ENCODE measurements at regions not wholly inside any gene's neighbourhood (a gene's known extent, or its start where the extent isn't known, plus 50 kb on each side); places are given as distances from the start of the nearest gene placed in this dataset.

GRCh38 chr5:2173151-2173834, 290.6 kb upstream of the IRX4 start:
- no peak overlapping the region for H3K27ac ChIP-seq (ENCODE audit: insufficient read depth, low read depth, low read length)
- H3K27me3 ChIP-seq (ENCODE audit: control insufficient read depth in 2 of 2, insufficient read depth in 2 of 2, low read length in 2 of 2): no peaks in the 10 kb centered on the region
- FAIRE-seq: no peak
- dilution Hi-C loops (cut with MboI; ENCODE audit: extremely low pct_ligation_motif_present, low sequenced_read_pairs): no loop called here
- no peaks in the 10 kb centered on the region for H3K9me3 ChIP-seq (replicated peaks; ENCODE audit: control insufficient read depth, insufficient read depth, low read length)
- no peak overlapping the region for H3K9ac ChIP-seq (replicated peaks; ENCODE audit: extremely low read depth, insufficient read depth, low read length)
- intact Hi-C loops (cut with micrococcal nuclease): no loop called here
- H3K79me2 ChIP-seq (ENCODE audit: control insufficient read depth, insufficient read depth, low read length): no peaks in the 10 kb centered on the region
- no peak overlapping the region for H2AFZ ChIP-seq (ENCODE audit: low read depth, low read length)
- no peaks in the 10 kb centered on the region for H3K9me1 ChIP-seq (replicated peaks; ENCODE audit: control insufficient read depth, extremely low read depth, insufficient read depth, low read length)
- CTCF ChIA-PET: no interaction called here
- no peaks in the 10 kb centered on the region for H3K36me3 ChIP-seq (ENCODE audit: control insufficient read depth in 2 of 2, extremely low read depth in 1 of 2, insufficient read depth in 2 of 2, low read length in 2 of 2)
- no peak for TF ChIP-seq GATA2 (IDR thresholded peaks at IDR 0.05; ENCODE audit: insufficient read depth, insufficient read length, low read depth, low read length)
- H4K20me1 ChIP-seq (replicated peaks; ENCODE audit: control insufficient read depth, extremely low read depth, insufficient read depth, low read length): no peaks in the 10 kb centered on the region
- H3K4me1 ChIP-seq (ENCODE audit: control insufficient read depth, extremely low read depth, insufficient read depth, low read length): no peaks in the 10 kb centered on the region
- H3K4me3 ChIP-seq (replicated peaks in 1 of 3; ENCODE audit: insufficient read depth in 1 of 3, low read depth in 1 of 3, low read length in 3 of 3): no peak overlapping the region
- no TSS peak for BruUV-seq (replicated peaks)
- no peak for DNase-seq (ENCODE audit: low read depth, low spot score)
- no peak overlapping the region for H3K4me2 ChIP-seq (ENCODE audit: insufficient read depth, low read length)
- POLR2A ChIA-PET: no interaction called here

- FAIRE-seq: no peak
- Histone ChIP-seq H3K4me3 (replicated peaks in 1 of 3; ENCODE audit: insufficient read depth in 1 of 3, low read depth in 1 of 3, low read length in 3 of 3) (no peak overlapping the region), H2AFZ (ENCODE audit: low read depth, low read length) (no peak overlapping the region), H3K9me1 (replicated peaks; ENCODE audit: control insufficient read depth, extremely low read depth, insufficient read depth, low read length) (no peaks in the 10 kb centered on the region), H3K4me2 (ENCODE audit: insufficient read depth, low read length) (no peak overlapping the region), H3K9ac (replicated peaks; ENCODE audit: extremely low read depth, insufficient read depth, low read length) (no peak overlapping the region), H3K79me2 (ENCODE audit: control insufficient read depth, insufficient read depth, low read length) (no peaks in the 10 kb centered on the region), H3K9me3 (replicated peaks; ENCODE audit: control insufficient read depth, insufficient read depth, low read length) (no peaks in the 10 kb centered on the region), H4K20me1 (replicated peaks; ENCODE audit: control insufficient read depth, extremely low read depth, insufficient read depth, low read length) (no peaks in the 10 kb centered on the region), H3K4me1 (ENCODE audit: control insufficient read depth, extremely low read depth, insufficient read depth, low read length) (no peaks in the 10 kb centered on the region), H3K27me3 (ENCODE audit: control insufficient read depth in 2 of 2, insufficient read depth in 2 of 2, low read length in 2 of 2) (no peaks in the 10 kb centered on the region), H3K36me3 (ENCODE audit: control insufficient read depth in 2 of 2, extremely low read depth in 1 of 2, insufficient read depth in 2 of 2, low read length in 2 of 2) (no peaks in the 10 kb centered on the region), H3K27ac (ENCODE audit: insufficient read depth, low read depth, low read length) (no peak overlapping the region)
- intact Hi-C loops (cut with micrococcal nuclease): no loop called here
- POLR2A ChIA-PET: no interaction called here
- TF ChIP-seq MYC (IDR thresholded peaks at IDR 0.05; ENCODE audit: low read depth, low read length): no peak
- no peak for TF ChIP-seq POLR2A (IDR thresholded peaks at IDR 0.05; ENCODE audit: low read depth, low read length)
- TF ChIP-seq FOS (IDR thresholded peaks at IDR 0.05; ENCODE audit: borderline replicate concordance, insufficient read depth, low read length): no peak
- no peak for TF ChIP-seq GATA2 (IDR thresholded peaks at IDR 0.05; ENCODE audit: insufficient read depth, insufficient read length, low read depth, low read length)
- no peak for TF ChIP-seq POLR2AphosphoS5 (IDR thresholded peaks at IDR 0.05; ENCODE audit: insufficient read depth, low read depth, low read length)
- TF ChIP-seq JUN (IDR thresholded peaks at IDR 0.05; ENCODE audit: borderline replicate concordance, insufficient read depth, insufficient read length, low read depth): no peak
- TF ChIP-seq EZH2 (IDR thresholded peaks at IDR 0.05; ENCODE audit: borderline replicate concordance, low read depth, low read length, severe bottlenecking): no peak
- TF ChIP-seq MAX (IDR thresholded peaks at IDR 0.05; ENCODE audit: insufficient read depth, insufficient read length): no peak
- TF ChIP-seq CTCF (IDR thresholded peaks at IDR 0.05; ENCODE audit: extremely low read depth in 1 of 2, insufficient read depth in 1 of 2, low read depth in 1 of 2, low read length in 2 of 2): no peak
- dilution Hi-C loops (cut with MboI; ENCODE audit: extremely low pct_ligation_motif_present, low sequenced_read_pairs): no loop called here
- BruUV-seq (replicated peaks): no TSS peak
- CTCF ChIA-PET: no interaction called here
- DNase-seq (ENCODE audit: low read depth, low spot score): no peak
Observed at GRCh38 chr5:2172471-2172870, 289.7 kb upstream of the IRX4 start.

Measured in endothelial cell of umbilical vein (primary cell).